HPDE6-E6E7 (cell line): ENCODE measurements at regions not wholly inside any gene's neighbourhood (a gene's known extent, or its start where the extent isn't known, plus 50 kb on each side); places are given as distances from the start of the nearest gene placed in this dataset.

Experiments
- DNase-seq: peaks from one replicate; pipeline ENCODE4 v3.0.0; 2011; ENCODE audit warnings: missing footprints; ENCODE audit errors: extremely low spot score

GRCh38 chr14:25101276-25101675 is 51.3 kb upstream of the STXBP6 start:
- no peak for DNase-seq
